ENCODE measurements at regions not wholly inside any gene's neighbourhood (a gene's known extent, or its start where the extent isn't known, plus 50 kb on each side); places are given as distances from the start of the nearest gene placed in this dataset.

DNA sequence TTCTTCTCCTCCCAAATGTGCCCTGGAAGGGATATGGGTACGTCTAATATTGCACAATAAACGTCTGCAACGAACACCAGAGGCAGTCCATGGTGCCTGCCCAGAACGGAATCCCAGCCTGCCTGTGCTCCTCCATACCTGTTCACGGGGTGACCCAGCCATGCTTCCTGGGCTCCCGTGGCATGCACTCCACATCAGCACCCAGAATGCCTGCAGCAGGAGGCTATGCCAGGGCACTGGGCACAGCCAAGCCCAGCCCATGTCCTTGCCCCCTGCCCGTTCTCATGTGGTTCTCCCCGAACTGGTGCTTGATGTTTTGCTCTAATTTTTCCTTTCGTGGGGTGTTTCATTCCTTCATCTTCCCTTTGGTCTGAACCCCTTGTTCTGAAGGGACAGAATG lies 404.3 kb downstream of the BCL11B start:
- H3K36me3 Mint-ChIP-seq (ENCODE audit: low read depth) = no peaks in the 10 kb centered on the region
- H3K27me3 Mint-ChIP-seq (ENCODE audit: low read depth) = no peaks in the 10 kb centered on the region
- no peaks in the 10 kb centered on the region for H3K9me3 Mint-ChIP-seq
- no peak overlapping the region for H3K27ac Mint-ChIP-seq
- no peaks in the 10 kb centered on the region for H3K4me1 Mint-ChIP-seq (ENCODE audit: low read depth)
- no peak overlapping the region for H3K4me3 Mint-ChIP-seq

- no peaks in the 10 kb centered on the region for H3K4me1 Mint-ChIP-seq (ENCODE audit: low read depth)
Measured at GRCh38 chr14:98868866-98869265, 403.1 kb downstream of the BCL11B start.

GRCh38 chr14:98871796-98872195 lies 400.2 kb downstream of the BCL11B start:
- no peaks in the 10 kb centered on the region for H3K36me3 Mint-ChIP-seq (ENCODE audit: low read depth)
- peaks cover 6% of the 10 kb centered on the region for H3K9me3 Mint-ChIP-seq
- H3K27ac Mint-ChIP-seq = no peak overlapping the region
- H3K4me1 Mint-ChIP-seq (ENCODE audit: low read depth) = peaks cover 3% of the 10 kb centered on the region
- no peaks in the 10 kb centered on the region for H3K27me3 Mint-ChIP-seq (ENCODE audit: low read depth)
- no peak overlapping the region for H3K4me3 Mint-ChIP-seq

More at GRCh38 chr14:98868866-98869265, 403.1 kb downstream of the BCL11B start:
- H3K36me3 Mint-ChIP-seq (ENCODE audit: low read depth) = no peaks in the 10 kb centered on the region
- no peak overlapping the region for H3K4me3 Mint-ChIP-seq
- no peaks in the 10 kb centered on the region for H3K9me3 Mint-ChIP-seq
- H3K27ac Mint-ChIP-seq = no peak overlapping the region
- no peaks in the 10 kb centered on the region for H3K27me3 Mint-ChIP-seq (ENCODE audit: low read depth)

DNA sequence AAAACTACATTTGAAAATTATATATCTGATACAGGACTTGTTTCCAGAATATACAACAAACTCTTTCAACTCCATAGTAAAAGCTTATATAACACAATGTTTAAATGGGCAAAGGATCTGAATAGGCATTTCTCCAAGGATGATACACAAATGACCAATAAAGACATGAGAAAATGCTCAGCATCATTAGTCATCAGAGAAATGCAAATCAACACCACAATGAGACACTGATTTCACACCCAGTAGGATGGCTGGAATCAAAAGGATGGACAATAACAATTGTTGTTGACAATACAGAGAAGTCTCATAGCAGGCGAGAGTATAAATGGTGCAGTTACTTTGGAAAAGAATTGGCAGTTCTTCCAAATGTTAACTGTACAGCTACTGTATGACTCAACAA lies 394.9 kb downstream of the BCL11B start:
- Mint-ChIP-seq H3K9me3 (peaks cover 33% of the 10 kb centered on the region), H3K4me1 (ENCODE audit: low read depth) (peaks cover 3% of the 10 kb centered on the region), H3K27me3 (ENCODE audit: low read depth) (no peaks in the 10 kb centered on the region), H3K27ac (no peak overlapping the region), H3K36me3 (ENCODE audit: low read depth) (no peaks in the 10 kb centered on the region), H3K4me3 (no peak overlapping the region)

GRCh38 chr14:98878282-98878681 lies 393.7 kb downstream of the BCL11B start:
- Mint-ChIP-seq H3K36me3 (ENCODE audit: low read depth) (no peaks in the 10 kb centered on the region), H3K27ac (no peak overlapping the region), H3K9me3 (peaks cover 33% of the 10 kb centered on the region), H3K4me3 (no peak overlapping the region), H3K4me1 (ENCODE audit: low read depth) (peaks cover 3% of the 10 kb centered on the region), H3K27me3 (ENCODE audit: low read depth) (no peaks in the 10 kb centered on the region)

- no peak overlapping the region for H3K27ac Mint-ChIP-seq
- no peaks in the 10 kb centered on the region for H3K36me3 Mint-ChIP-seq (ENCODE audit: low read depth)
- H3K4me3 Mint-ChIP-seq = no peak overlapping the region
- no peaks in the 10 kb centered on the region for H3K4me1 Mint-ChIP-seq (ENCODE audit: low read depth)
- no peaks in the 10 kb centered on the region for H3K27me3 Mint-ChIP-seq (ENCODE audit: low read depth)
- H3K9me3 Mint-ChIP-seq = peaks cover 7% of the 10 kb centered on the region
Measured at GRCh38 chr14:98886982-98887381, 385.0 kb downstream of the BCL11B start.

- no peaks in the 10 kb centered on the region for H3K27me3 Mint-ChIP-seq (ENCODE audit: low read depth)
- H3K9me3 Mint-ChIP-seq = peaks cover 7% of the 10 kb centered on the region
- no peaks in the 10 kb centered on the region for H3K36me3 Mint-ChIP-seq (ENCODE audit: low read depth)
- H3K27ac Mint-ChIP-seq = no peak overlapping the region
- no peak overlapping the region for H3K4me3 Mint-ChIP-seq
- no peaks in the 10 kb centered on the region for H3K4me1 Mint-ChIP-seq (ENCODE audit: low read depth)
Measured at GRCh38 chr14:98888281-98888680, 383.7 kb downstream of the BCL11B start.

DNA sequence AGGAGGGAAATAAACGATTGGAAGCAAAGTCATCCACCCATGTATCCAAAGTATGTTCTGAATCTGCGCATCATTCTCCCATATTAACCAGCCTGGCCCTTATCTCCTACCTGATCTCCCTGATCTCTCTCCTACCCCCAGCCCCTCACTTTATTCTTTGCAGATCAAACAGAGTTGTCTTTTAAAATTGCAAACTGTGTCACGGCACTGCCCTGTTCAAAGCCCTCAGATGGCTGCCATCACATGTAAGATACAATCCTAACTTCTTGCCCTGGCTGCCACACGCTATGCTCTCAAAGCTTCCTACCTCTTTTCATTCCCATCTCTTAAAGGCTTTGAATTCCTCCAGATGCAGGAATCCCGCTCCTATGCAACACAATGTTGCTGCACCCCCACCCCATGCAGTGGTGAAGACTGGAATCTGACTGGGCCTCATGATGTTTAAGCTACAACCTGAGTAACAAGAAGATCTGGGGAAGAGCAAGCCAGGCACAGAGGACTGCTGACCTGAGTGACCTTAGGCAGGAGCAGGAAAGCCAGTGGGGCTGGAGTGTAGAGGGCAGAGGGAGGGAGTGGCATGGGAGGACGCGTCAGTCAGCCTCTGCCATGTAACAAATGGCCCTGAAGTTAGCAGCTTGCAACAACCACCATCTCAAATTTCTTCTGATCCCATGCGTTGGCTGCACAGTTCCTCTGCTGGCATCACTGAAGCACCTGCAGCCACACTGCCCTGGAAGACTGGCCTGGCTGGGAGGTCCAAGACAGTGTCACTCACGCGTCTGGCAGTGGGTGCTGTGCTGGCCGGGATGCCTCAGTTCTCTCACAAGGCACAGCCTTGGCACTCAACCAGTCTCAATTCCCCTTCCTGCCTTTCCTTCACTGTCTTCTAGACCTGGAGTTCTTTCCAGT lies 382.8 kb downstream of the BCL11B start:
- Mint-ChIP-seq H3K4me1 (ENCODE audit: low read depth) (no peaks in the 10 kb centered on the region), H3K27me3 (ENCODE audit: low read depth) (no peaks in the 10 kb centered on the region), H3K9me3 (peaks cover 7% of the 10 kb centered on the region), H3K36me3 (ENCODE audit: low read depth) (no peaks in the 10 kb centered on the region), H3K4me3 (no peak overlapping the region), H3K27ac (no peak overlapping the region)

GRCh38 chr14:98889836-98890185 lies 382.2 kb downstream of the BCL11B start:
- Mint-ChIP-seq H3K36me3 (ENCODE audit: low read depth) (no peaks in the 10 kb centered on the region), H3K4me3 (no peak overlapping the region), H3K9me3 (peaks cover 7% of the 10 kb centered on the region), H3K27me3 (ENCODE audit: low read depth) (no peaks in the 10 kb centered on the region), H3K4me1 (ENCODE audit: low read depth) (no peaks in the 10 kb centered on the region), H3K27ac (no peak overlapping the region)

DNA sequence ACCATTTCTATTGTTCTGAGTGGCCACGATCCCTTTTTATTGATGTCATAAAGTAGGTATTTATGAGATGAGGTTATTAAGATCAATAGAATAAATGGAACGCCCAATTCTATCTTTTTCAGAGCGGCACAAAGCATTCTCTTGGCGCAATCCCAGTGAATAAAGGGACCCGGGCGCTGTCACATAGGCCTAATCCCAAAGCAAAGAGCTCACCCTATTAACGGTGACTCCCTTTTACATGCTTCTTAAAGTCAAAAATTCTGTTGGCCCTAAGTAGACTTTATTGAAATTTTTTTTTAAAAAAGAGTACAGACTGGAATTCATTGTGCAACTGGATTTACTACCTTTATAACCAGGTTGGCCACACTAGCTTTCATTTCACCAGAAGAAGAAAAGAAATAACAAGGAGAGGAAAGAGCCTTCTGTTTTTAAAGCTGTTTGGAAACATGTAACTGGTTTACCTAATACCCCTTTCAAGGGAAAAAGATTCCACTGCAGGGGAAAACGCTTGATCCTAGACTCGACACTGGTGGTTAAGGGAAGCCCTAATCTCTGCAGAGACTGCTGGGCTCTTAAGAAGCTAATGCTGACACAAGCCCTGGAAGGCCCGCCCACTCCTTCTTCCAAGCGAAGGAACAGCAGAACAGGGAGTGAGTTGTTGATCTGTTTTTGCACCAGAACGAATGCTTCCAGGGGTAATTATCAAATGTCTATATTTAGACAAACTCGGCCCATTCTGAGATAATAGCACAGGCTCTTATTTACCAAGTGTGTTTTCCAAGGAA lies 381.2 kb downstream of the BCL11B start:
- H3K27me3 Mint-ChIP-seq (ENCODE audit: low read depth) = no peaks in the 10 kb centered on the region
- H3K27ac Mint-ChIP-seq = no peak overlapping the region
- no peak overlapping the region for H3K4me3 Mint-ChIP-seq
- no peaks in the 10 kb centered on the region for H3K9me3 Mint-ChIP-seq
- no peaks in the 10 kb centered on the region for H3K4me1 Mint-ChIP-seq (ENCODE audit: low read depth)
- no peaks in the 10 kb centered on the region for H3K36me3 Mint-ChIP-seq (ENCODE audit: low read depth)

DNA sequence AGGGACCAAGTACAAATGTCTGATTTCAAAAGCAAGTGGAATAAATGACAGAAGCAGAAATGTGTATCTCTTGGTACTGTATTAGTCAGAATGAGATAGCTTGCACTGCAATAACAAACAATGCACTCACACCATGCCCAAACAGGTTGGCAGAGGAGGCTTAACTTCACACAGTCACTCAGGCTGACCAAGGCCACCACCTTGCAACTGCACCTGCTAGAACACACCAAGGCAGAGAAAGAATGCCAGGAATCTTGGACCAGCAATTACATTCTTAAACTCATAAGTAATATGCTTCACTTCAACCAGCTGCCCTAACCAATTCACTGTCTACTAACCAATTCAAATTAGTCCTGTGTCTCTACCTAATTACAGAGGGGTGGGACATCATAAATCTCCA lies 378.3 kb downstream of the BCL11B start:
- Mint-ChIP-seq H3K27ac (no peak overlapping the region), H3K4me3 (no peak overlapping the region), H3K27me3 (ENCODE audit: low read depth) (no peaks in the 10 kb centered on the region), H3K4me1 (ENCODE audit: low read depth) (no peaks in the 10 kb centered on the region), H3K9me3 (no peaks in the 10 kb centered on the region), H3K36me3 (ENCODE audit: low read depth) (no peaks in the 10 kb centered on the region)

- no peak overlapping the region for H3K4me3 Mint-ChIP-seq
- H3K36me3 Mint-ChIP-seq (ENCODE audit: low read depth) = no peaks in the 10 kb centered on the region
- no peaks in the 10 kb centered on the region for H3K9me3 Mint-ChIP-seq
- H3K4me1 Mint-ChIP-seq (ENCODE audit: low read depth) = no peaks in the 10 kb centered on the region
- no peak overlapping the region for H3K27ac Mint-ChIP-seq
- no peaks in the 10 kb centered on the region for H3K27me3 Mint-ChIP-seq (ENCODE audit: low read depth)
Measured at GRCh38 chr14:98894600-98894999, 377.4 kb downstream of the BCL11B start.

GRCh38 chr14:98896449-98896848 lies 375.5 kb downstream of the BCL11B start:
- Mint-ChIP-seq H3K36me3 (ENCODE audit: low read depth) (no peaks in the 10 kb centered on the region), H3K4me3 (no peak overlapping the region), H3K9me3 (no peaks in the 10 kb centered on the region), H3K27me3 (ENCODE audit: low read depth) (no peaks in the 10 kb centered on the region), H3K4me1 (ENCODE audit: low read depth) (peaks cover 2% of the 10 kb centered on the region), H3K27ac (no peak overlapping the region)

DNA sequence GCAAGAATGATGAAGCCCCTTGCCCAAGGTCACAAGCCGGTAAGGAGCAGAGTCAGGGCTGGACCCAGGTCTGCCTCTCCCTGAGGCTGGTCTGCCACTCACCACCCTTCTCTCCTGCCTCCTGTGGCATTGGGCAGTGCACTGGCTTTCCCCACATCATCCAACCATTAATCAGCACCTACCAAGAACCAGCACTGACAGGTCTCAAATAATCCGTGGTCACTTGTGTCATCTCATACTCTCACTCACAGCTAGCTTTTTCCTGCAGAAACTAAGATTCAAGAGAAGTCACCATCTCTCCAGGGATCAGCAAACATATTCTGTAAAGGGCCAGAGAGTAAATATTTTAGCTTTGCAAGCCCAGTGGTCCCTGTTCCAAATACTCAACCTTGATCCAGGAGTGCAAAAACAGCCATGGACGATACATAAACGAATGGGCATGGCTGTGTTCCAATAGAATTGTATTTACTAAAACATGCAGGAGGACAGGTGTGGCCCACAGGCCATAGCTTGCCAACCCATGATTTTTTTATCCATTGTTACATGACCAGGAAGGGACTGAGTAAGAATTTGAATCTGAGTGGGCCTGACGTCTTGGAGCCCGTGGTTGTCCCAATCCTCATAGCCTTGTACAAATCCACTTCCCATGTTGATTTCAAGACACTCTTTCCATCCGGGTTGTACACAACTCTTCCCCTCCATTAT lies 374.2 kb downstream of the BCL11B start:
- H3K27ac Mint-ChIP-seq = no peak overlapping the region
- H3K27me3 Mint-ChIP-seq (ENCODE audit: low read depth) = no peaks in the 10 kb centered on the region
- H3K4me3 Mint-ChIP-seq = no peak overlapping the region
- no peaks in the 10 kb centered on the region for H3K9me3 Mint-ChIP-seq
- H3K36me3 Mint-ChIP-seq (ENCODE audit: low read depth) = no peaks in the 10 kb centered on the region
- H3K4me1 Mint-ChIP-seq (ENCODE audit: low read depth) = peaks cover 2% of the 10 kb centered on the region

Data from T-helper 1 cell treated with Interleukin-12 subunit alpha and Interleukin-12 subunit beta and Interleukin-4 antibody, amounts not matched to agents 30 μg/mL and 1 μg/mL, for 36 hours (primary cell).